ENCODE measurements at regions not wholly inside any gene's neighbourhood (a gene's known extent, or its start where the extent isn't known, plus 50 kb on each side); places are given as distances from the start of the nearest gene placed in this dataset.
A peak's percentile ranks its signal among the peaks of the same experiment; 100 is the strongest.

DNA sequence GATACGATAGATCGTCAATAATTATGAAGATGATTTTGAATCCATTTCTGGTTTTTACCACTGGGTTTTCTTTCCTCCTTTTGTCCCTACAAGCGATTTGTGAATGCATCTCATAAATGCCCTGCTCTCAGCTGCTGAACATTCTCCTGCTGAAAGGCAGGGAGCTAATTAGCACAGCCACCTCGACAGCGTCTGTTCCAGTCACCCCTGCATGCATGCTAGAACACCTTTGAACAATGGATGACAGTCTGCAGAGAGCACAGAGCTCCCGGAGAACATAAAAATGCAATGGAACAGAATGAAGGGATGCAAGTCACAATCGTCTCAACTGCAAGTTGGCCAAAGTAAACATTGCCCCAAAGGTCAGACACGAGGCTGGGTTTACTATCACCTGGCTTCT, 105.8 kb downstream of the SLC35B3 start:
- no peaks in the 10 kb centered on the region for H3K23me2 ChIP-seq (ENCODE audit: insufficient read length, low read depth, low read length, poor library complexity, severe bottlenecking)
- no peak overlapping the region for H3T11ph ChIP-seq (ENCODE audit: low read length)
- no peak overlapping the region for H3K4ac ChIP-seq (ENCODE audit: low read depth, low read length)
- no peaks in the 10 kb centered on the region for H3K4me1 ChIP-seq (ENCODE audit: insufficient read depth, low read length)
- H3K79me2 ChIP-seq (ENCODE audit: insufficient read depth, low read length): no peaks in the 10 kb centered on the region
- no peak overlapping the region for H2BK120ac ChIP-seq (ENCODE audit: low read depth, low read length, poor library complexity, severe bottlenecking)
- H2AFZ ChIP-seq (ENCODE audit: low read length): no peak overlapping the region
- no peak overlapping the region for H2AK5ac ChIP-seq (ENCODE audit: insufficient read length, low read length)
- Mint-ChIP-seq H3K4me1 (peaks cover 4 to 10% of the 10 kb centered on the region in 2 experiments; a peak in 3 of 4 replicates), H3K9me3 (no peaks in the 10 kb centered on the region; a peak in 1 of 5 replicates), H3K27ac (peak overlapping the region in 1 of 3 experiments; percentile 29; a peak in 1 of 7 replicates), H3K4me3 (no peak overlapping the region), H3K36me3 (ENCODE audit: insufficient read depth in 1 of 3, low read depth in 3 of 3) (no peaks in the 10 kb centered on the region), H3K27me3 (ENCODE audit: low read depth) (no peaks in the 10 kb centered on the region)
- DNase-seq: no peak
- H3K14ac ChIP-seq (ENCODE audit: insufficient read depth, low read length): no peak overlapping the region
- H3K9me3 ChIP-seq (ENCODE audit: control insufficient read depth, low read depth, low read length): no peaks in the 10 kb centered on the region
- no peak overlapping the region for H4K91ac ChIP-seq (ENCODE audit: insufficient read length, low read depth, low read length)
- no CpG with 5 or more reads among the region's 8 CpGs for WGBS (ENCODE audit: extremely low coverage, insufficient read length, low lambda C conversion rate)
- TF ChIP-seq CTCF (conservative IDR thresholded peaks at IDR 0.05): no peak
- H3K27ac ChIP-seq (ENCODE audit: insufficient read length, low read depth, low read length): no peak overlapping the region
- H3K79me1 ChIP-seq (ENCODE audit: insufficient read depth, low read depth, low read length, poor library complexity, severe bottlenecking): no peaks in the 10 kb centered on the region
- H3K27me3 ChIP-seq (ENCODE audit: insufficient read depth, low read length): no peaks in the 10 kb centered on the region
- no peak overlapping the region for H2BK12ac ChIP-seq (ENCODE audit: insufficient read length, low read depth, low read length)
- no peak overlapping the region for H3K56ac ChIP-seq (ENCODE audit: insufficient read length, low read depth, low read length)
- H4K8ac ChIP-seq (replicated peaks; ENCODE audit: insufficient read length, low read depth, low read length): no peak overlapping the region
- H2BK5ac ChIP-seq (ENCODE audit: insufficient read length, low read length): no peak overlapping the region
- no peak overlapping the region for H4K5ac ChIP-seq (ENCODE audit: insufficient read length, low read depth, low read length)
- H4K20me1 ChIP-seq (ENCODE audit: control insufficient read depth, insufficient read depth, insufficient read length): no peaks in the 10 kb centered on the region
- H3K4me2 ChIP-seq (ENCODE audit: insufficient read depth, insufficient read length, low read length): no peak overlapping the region
- H3K23ac ChIP-seq (ENCODE audit: insufficient read length, low read depth, low read length): no peak overlapping the region
- no peak overlapping the region for H2BK20ac ChIP-seq (ENCODE audit: low read depth, low read length, poor library complexity, severe bottlenecking)
- H3K18ac ChIP-seq (ENCODE audit: insufficient read length, low read depth, low read length): no peak overlapping the region
- H2BK15ac ChIP-seq (ENCODE audit: low read depth, low read length): no peak overlapping the region
- H3K9ac ChIP-seq (ENCODE audit: extremely low read depth, insufficient read length, low read length): no peak overlapping the region

Data from H9 (cell line).